Neutrophil (primary cell): ENCODE measurements at regions not wholly inside any gene's neighbourhood (a gene's known extent, or its start where the extent isn't known, plus 50 kb on each side); places are given as distances from the start of the nearest gene placed in this dataset.

Experiments
- H3K27ac ChIP-seq: fragments of 200-600 bp; sonication (generic); 2 replicates; pipeline ENCODE4 v1.5.1; 2016; ENCODE audit warnings: mild to moderate bottlenecking, moderate library complexity
- H3K27me3 ChIP-seq: fragments of 200-600 bp; sonication (generic); 2 replicates; pipeline ENCODE4 v1.6.0; 2016; ENCODE audit warnings: mild to moderate bottlenecking
- H3K36me3 ChIP-seq: fragments of 200-600 bp; sonication (generic); 2 replicates; pipeline ENCODE4 v1.5.1; 2017
- H3K4me1 ChIP-seq, 2 experiments: fragments of 200-600 bp in 1 of 2; sonication (generic) in 1 of 2; 1 replicate in 1 of 2; 2 replicates in 1 of 2; pipeline versions ENCODE4 v1.5.1 to v1.6.1; 2013 to 2016; ENCODE audit warnings: low read depth in 1 of 2, low read length in 1 of 2, mild to moderate bottlenecking in 1 of 2, moderate library complexity in 1 of 2; ENCODE audit not compliant: control insufficient read depth in 1 of 2, insufficient read depth in 1 of 2
- H3K4me3 ChIP-seq, 2 experiments: fragments of 200-600 bp in 1 of 2; sonication (generic) in 1 of 2; 1 replicate in 1 of 2; 2 replicates in 1 of 2; pipeline ENCODE4 v1.5.1; 2013 to 2016; ENCODE audit warnings: low read depth in 1 of 2, low read length in 1 of 2, mild to moderate bottlenecking in 1 of 2, moderate library complexity in 1 of 2
- H3K9me3 ChIP-seq: fragments of 200-600 bp; sonication (generic); 2 replicates; pipeline ENCODE4 v1.5.1; 2016
- TF ChIP-seq, protein P1 (sequence below): fragments of 200-600 bp; sonication (generic); IDR thresholded peaks from 2 replicates; pipeline ENCODE4 v1.5.1; 2016; ENCODE audit warnings: antibody characterized with exemption

GRCh38 chr17:72266112-72266775 lies 145.4 kb downstream of the SOX9 start:
- H3K27ac ChIP-seq, result no peak overlapping the region
- no peaks in the 10 kb centered on the region for H3K27me3 ChIP-seq
- H3K9me3 ChIP-seq, result no peaks in the 10 kb centered on the region
- H3K4me1 ChIP-seq, result no peaks in the 10 kb centered on the region
- TF ChIP-seq, protein P1, sequence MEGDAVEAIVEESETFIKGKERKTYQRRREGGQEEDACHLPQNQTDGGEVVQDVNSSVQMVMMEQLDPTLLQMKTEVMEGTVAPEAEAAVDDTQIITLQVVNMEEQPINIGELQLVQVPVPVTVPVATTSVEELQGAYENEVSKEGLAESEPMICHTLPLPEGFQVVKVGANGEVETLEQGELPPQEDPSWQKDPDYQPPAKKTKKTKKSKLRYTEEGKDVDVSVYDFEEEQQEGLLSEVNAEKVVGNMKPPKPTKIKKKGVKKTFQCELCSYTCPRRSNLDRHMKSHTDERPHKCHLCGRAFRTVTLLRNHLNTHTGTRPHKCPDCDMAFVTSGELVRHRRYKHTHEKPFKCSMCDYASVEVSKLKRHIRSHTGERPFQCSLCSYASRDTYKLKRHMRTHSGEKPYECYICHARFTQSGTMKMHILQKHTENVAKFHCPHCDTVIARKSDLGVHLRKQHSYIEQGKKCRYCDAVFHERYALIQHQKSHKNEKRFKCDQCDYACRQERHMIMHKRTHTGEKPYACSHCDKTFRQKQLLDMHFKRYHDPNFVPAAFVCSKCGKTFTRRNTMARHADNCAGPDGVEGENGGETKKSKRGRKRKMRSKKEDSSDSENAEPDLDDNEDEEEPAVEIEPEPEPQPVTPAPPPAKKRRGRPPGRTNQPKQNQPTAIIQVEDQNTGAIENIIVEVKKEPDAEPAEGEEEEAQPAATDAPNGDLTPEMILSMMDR, result no peak
- H3K36me3 ChIP-seq, result no peaks in the 10 kb centered on the region
- H3K4me3 ChIP-seq, result no peak overlapping the region

DNA sequence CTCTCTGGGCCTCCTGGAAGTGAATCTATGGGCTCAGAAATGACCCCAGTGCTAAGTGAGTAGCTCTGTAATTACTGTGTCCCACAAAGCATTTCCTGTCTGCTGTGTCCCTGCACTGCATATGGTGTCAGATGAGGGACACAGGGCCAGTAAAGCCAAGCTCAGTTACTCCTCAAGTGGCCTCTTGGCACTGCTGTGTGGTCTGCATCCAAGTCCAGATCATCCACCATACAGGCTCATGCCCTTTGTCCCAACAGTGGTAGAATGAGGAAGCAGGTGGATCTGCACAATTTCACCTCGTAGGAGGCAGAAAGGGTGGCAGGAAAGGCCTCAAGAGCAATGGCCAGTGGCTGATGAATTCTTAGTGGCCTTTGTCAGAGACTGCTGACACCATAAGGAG lies 146.8 kb downstream of the SOX9 start:
- Histone ChIP-seq H3K36me3 (no peaks in the 10 kb centered on the region), H3K9me3 (no peaks in the 10 kb centered on the region), H3K27ac (no peak overlapping the region), H3K4me1 (no peaks in the 10 kb centered on the region), H3K27me3 (no peaks in the 10 kb centered on the region), H3K4me3 (no peak overlapping the region)
- TF ChIP-seq, protein P1, result no peak

DNA sequence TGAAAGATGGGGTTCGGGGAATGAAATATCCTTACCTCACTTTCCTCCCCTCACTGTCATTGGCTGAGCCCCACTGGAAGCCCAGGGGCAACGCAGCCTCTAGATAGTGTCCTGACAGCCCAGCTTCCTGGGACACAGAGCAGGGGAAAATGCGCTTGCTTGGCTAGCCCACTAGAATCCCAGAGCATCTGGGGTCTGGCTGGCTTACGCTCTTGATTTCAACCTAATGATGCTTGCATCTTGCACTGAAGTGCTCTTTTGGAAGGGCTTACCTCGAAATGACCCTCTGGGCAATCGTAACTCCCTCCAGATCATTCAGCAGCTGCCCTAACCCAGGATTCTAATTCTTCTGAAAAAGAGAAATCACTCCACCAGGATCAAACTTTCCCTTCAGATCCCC lies 147.6 kb downstream of the SOX9 start:
- TF ChIP-seq, protein P1, result no peak

DNA sequence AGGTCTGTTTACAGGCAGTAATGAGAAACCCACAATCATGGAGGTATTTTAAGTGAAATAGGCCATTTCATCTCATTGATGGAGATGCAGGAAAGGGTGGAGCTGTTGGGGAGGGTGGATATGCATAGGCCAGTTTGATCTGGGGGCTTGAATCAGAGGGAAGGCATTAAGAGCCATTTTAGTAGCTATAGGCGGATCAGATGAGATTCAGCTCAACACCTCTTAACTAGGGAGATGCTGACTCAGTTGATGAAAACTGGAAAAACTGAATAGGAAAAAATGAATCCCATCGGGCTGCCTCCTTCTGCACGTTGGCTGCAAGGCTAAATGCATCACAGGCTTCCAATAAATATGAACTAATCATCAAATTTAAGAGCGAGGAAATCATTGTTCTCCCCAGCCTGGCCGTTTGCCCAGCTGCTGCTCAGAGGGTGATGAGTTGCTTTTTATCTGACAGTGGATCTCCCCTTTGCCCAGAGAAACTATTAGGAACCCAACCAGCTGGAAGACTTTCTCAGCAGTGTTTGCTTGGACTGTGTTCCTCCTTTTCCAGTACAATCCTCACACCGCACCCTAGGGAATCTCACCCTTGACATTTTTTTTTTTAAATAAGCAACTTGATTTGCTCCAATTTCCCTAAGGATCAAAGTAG lies 149.6 kb downstream of the SOX9 start:
- Histone ChIP-seq H3K4me1 (no peaks in the 10 kb centered on the region), H3K4me3 (no peak overlapping the region), H3K36me3 (no peaks in the 10 kb centered on the region), H3K27ac (no peak overlapping the region), H3K9me3 (no peaks in the 10 kb centered on the region), H3K27me3 (no peaks in the 10 kb centered on the region)
- TF ChIP-seq, protein P1, result no peak

More for the DNA sequence above, 147.6 kb downstream of the SOX9 start:
- no peaks in the 10 kb centered on the region for H3K27me3 ChIP-seq
- no peaks in the 10 kb centered on the region for H3K4me1 ChIP-seq
- no peaks in the 10 kb centered on the region for H3K9me3 ChIP-seq
- H3K36me3 ChIP-seq, result no peaks in the 10 kb centered on the region
- H3K27ac ChIP-seq, result no peak overlapping the region
- no peak overlapping the region for H3K4me3 ChIP-seq

DNA sequence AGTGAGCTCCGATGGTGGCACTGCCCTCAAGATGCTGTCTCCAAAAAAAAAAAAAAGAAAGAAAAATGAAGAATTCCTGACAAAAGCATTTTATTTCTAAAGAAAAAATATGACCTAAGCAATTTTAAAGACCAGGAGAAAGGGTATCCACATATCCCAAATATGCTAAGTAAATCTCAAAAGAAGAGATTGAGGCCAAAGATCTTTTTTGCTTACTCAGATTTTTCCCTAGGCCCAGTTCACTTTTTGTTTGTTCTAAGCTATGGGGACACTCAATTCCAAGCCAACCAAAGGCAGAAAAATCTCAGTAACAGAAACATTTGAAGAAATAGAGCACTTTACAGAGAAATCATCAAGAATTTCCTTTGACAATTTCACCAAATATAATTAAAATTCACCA lies 150.8 kb downstream of the SOX9 start:
- Histone ChIP-seq H3K27ac (no peak overlapping the region), H3K9me3 (no peaks in the 10 kb centered on the region), H3K4me3 (no peak overlapping the region), H3K36me3 (no peaks in the 10 kb centered on the region), H3K27me3 (no peaks in the 10 kb centered on the region), H3K4me1 (no peaks in the 10 kb centered on the region)
- TF ChIP-seq, protein P1, result no peak
